Left ventricle myocardium inferior (tissue), 1 donor: ENCODE measurements at regions not wholly inside any gene's neighbourhood (a gene's known extent, or its start where the extent isn't known, plus 50 kb on each side); places are given as distances from the start of the nearest gene placed in this dataset.

Experiments used
- DNase-seq: peaks from one replicate; pipeline ENCODE4 v3.0.0-alpha.2; 2020
- H3K27ac ChIP-seq: fragments of 200-600 bp; replicated peaks from 2 replicates; pipeline ENCODE4 v1.8.0; 2021
- H3K27me3 ChIP-seq: fragments of 200-600 bp; 2 replicates; pipeline ENCODE4 v1.8.0; 2021; ENCODE audit warnings: low read depth
- H3K36me3 ChIP-seq: fragments of 200-600 bp; 2 replicates; pipeline ENCODE4 v1.8.0; 2021
- H3K4me1 ChIP-seq: fragments of 200-600 bp; 2 replicates; pipeline ENCODE4 v1.8.0; 2021
- H3K4me3 ChIP-seq: fragments of 200-600 bp; 2 replicates; pipeline ENCODE4 v1.8.0; 2021; ENCODE audit warnings: mild to moderate bottlenecking, moderate library complexity
- H3K9me3 ChIP-seq: fragments of 200-600 bp; replicated peaks from 2 replicates; pipeline ENCODE4 v1.8.0; 2021
- CTCF ChIP-seq: fragments of 200-600 bp; IDR thresholded peaks from 2 replicates; pipeline ENCODE4 v1.8.0; 2021; ENCODE audit warnings: antibody characterized with exemption, mild to moderate bottlenecking, borderline replicate concordance
- intact Hi-C: fragments of 100-400 bp; cut with micrococcal nuclease; formaldehyde crosslinking; loops from one replicate; pipeline ENCODE4 v1.11.0; 2022
- donor health status: DM: no; HTN: yes; CAD: no; lungs with severe emphysema.

GRCh38 chr10:23534326-23534725 lies 95.5 kb downstream of the OTUD1 start:
- no peak overlapping the region for H3K4me3 ChIP-seq
- no peaks in the 10 kb centered on the region for H3K4me1 ChIP-seq
- TF ChIP-seq CTCF = no peak
- DNase-seq = no peak
- H3K27ac ChIP-seq = no peak overlapping the region
- peaks cover 8% of the 10 kb centered on the region for H3K27me3 ChIP-seq
- intact Hi-C loops = no loop called here
- no peaks in the 10 kb centered on the region for H3K36me3 ChIP-seq
- H3K9me3 ChIP-seq = no peaks in the 10 kb centered on the region

- no peak for DNase-seq
- H3K9me3 ChIP-seq = no peaks in the 10 kb centered on the region
- peaks cover 8% of the 10 kb centered on the region for H3K27me3 ChIP-seq
- intact Hi-C loops = no loop called here
- no peaks in the 10 kb centered on the region for H3K36me3 ChIP-seq
- no peak overlapping the region for H3K27ac ChIP-seq
- H3K4me3 ChIP-seq = no peak overlapping the region
- peaks cover under 1% of the 10 kb centered on the region for H3K4me1 ChIP-seq
- TF ChIP-seq CTCF = no peak
These were observed 95.9 kb downstream of the OTUD1 start for GRCh38 chr10:23534761-23535160.

GRCh38 chr10:23535381-23535780 lies 96.5 kb downstream of the OTUD1 start:
- no peaks in the 10 kb centered on the region for H3K36me3 ChIP-seq
- DNase-seq = no peak
- peaks cover 8% of the 10 kb centered on the region for H3K27me3 ChIP-seq
- intact Hi-C loops = no loop called here
- no peaks in the 10 kb centered on the region for H3K9me3 ChIP-seq
- no peak for TF ChIP-seq CTCF
- H3K27ac ChIP-seq = no peak overlapping the region
- H3K4me3 ChIP-seq = no peak overlapping the region
- peaks cover 6% of the 10 kb centered on the region for H3K4me1 ChIP-seq

- Histone ChIP-seq H3K4me1 (peaks cover 12% of the 10 kb centered on the region), H3K4me3 (no peak overlapping the region), H3K27ac (no peak overlapping the region), H3K27me3 (no peaks in the 10 kb centered on the region), H3K36me3 (no peaks in the 10 kb centered on the region), H3K9me3 (no peaks in the 10 kb centered on the region)
- no peak for TF ChIP-seq CTCF
- intact Hi-C loops = no loop called here
- no peak for DNase-seq
These were observed 100.1 kb downstream of the OTUD1 start for GRCh38 chr10:23538968-23539367.

GRCh38 chr10:23540401-23541030 lies 101.6 kb downstream of the OTUD1 start:
- Histone ChIP-seq H3K27ac (no peak overlapping the region), H3K4me3 (no peak overlapping the region), H3K27me3 (no peaks in the 10 kb centered on the region), H3K4me1 (peaks cover 12% of the 10 kb centered on the region), H3K9me3 (no peaks in the 10 kb centered on the region), H3K36me3 (no peaks in the 10 kb centered on the region)
- DNase-seq = no peak
- no peak for TF ChIP-seq CTCF
- intact Hi-C loops = no loop called here
